SK-N-SH (cell line): ENCODE measurements at regions not wholly inside any gene's neighbourhood (a gene's known extent, or its start where the extent isn't known, plus 50 kb on each side); places are given as distances from the start of the nearest gene placed in this dataset.

Experiments
- CTCF ChIA-PET: fragments of 300-600, 350-600 bp; formaldehyde crosslinking; extraction: SDS; loops from one replicate; lab custom pipeline; 2021; lab: Yijun Ruan, JAX
- POLR2A ChIA-PET: fragments of 350-600 bp; sonication (Branson Sonifier 250); formaldehyde crosslinking; extraction: SDS; loops from one replicate; lab custom pipeline; 2020; ENCODE audit warnings: antibody characterized with exemption, inconsistent platforms; lab: Yijun Ruan, JAX
- DNase-seq: peaks from one replicate; pipeline ENCODE4 v3.0.0; 2012
- H2AFZ ChIP-seq: fragments of 200-600 bp; sonication (generic); 2 replicates; pipeline ENCODE4 v1.8.1; 2016; ENCODE audit warnings: antibody characterized with exemption, mild to moderate bottlenecking, low read depth
- H3F3A ChIP-seq: fragments of 200-600 bp; sonication (generic); replicated peaks from 2 replicates; pipeline ENCODE3; 2016; ENCODE audit warnings: antibody characterized with exemption, mild to moderate bottlenecking; ENCODE audit not compliant: insufficient read depth
- H3K27ac ChIP-seq, 2 experiments: fragments of 200-500 bp in 1 of 2; fragments of 200-600 bp in 1 of 2; sonication (Bioruptor generic) in 1 of 2; sonication (generic), shearing (Covaris generic) in 1 of 2; 2 replicates each; pipeline versions ENCODE4 v1.5.1 to v1.6.1; 2014 to 2016; ENCODE audit warnings: low read depth in 2 of 2, inconsistent platforms in 1 of 2, low read length in 1 of 2, mild to moderate bottlenecking in 1 of 2, mixed read lengths in 1 of 2
- H3K27me3 ChIP-seq: fragments of 200-600 bp; sonication (generic), shearing (Covaris generic); 2 replicates; pipeline ENCODE4 v1.6.1; 2016; ENCODE audit warnings: mixed run types; ENCODE audit not compliant: insufficient read depth
- H3K36me3 ChIP-seq, 2 experiments: fragments of 200-500 bp in 1 of 2; fragments of 200-600 bp in 1 of 2; sonication (Bioruptor generic) in 1 of 2; sonication (generic) in 1 of 2; replicated peaks in 1 of 2; 2 replicates each; pipeline versions ENCODE3 to v1.5.1; 2014 to 2016; ENCODE audit warnings: low read length in 1 of 2, mild to moderate bottlenecking in 1 of 2; ENCODE audit not compliant: insufficient read depth in 2 of 2, control insufficient read depth in 1 of 2
- H3K4me1 ChIP-seq, 2 experiments: fragments of 200-500 bp in 1 of 2; fragments of 200-600 bp in 1 of 2; sonication (Bioruptor generic) in 1 of 2; sonication (generic), shearing (Covaris generic) in 1 of 2; 2 replicates each; pipeline versions ENCODE4 v1.5.1 to v1.6.1; 2014 to 2016; ENCODE audit warnings: low read depth in 1 of 2, low read length in 1 of 2, mixed run types in 1 of 2; ENCODE audit not compliant: insufficient read depth in 2 of 2, control insufficient read depth in 1 of 2
- H3K4me2 ChIP-seq: fragments of 200-600 bp; sonication (generic), shearing (Covaris generic); 2 replicates; pipeline ENCODE4 v1.6.1; 2017; ENCODE audit warnings: mixed run types
- H3K4me3 ChIP-seq, 2 experiments: fragments of 200-500 bp in 1 of 2; fragments of 200-600 bp in 1 of 2; sonication (Bioruptor generic) in 1 of 2; sonication (generic), shearing (Covaris generic) in 1 of 2; 2 replicates each; pipeline versions ENCODE4 v1.5.1 to v1.8.1; 2014 to 2016; ENCODE audit warnings: low read depth in 2 of 2, inconsistent platforms in 1 of 2, low read length in 1 of 2, mild to moderate bottlenecking in 1 of 2, mixed read lengths in 1 of 2, moderate library complexity in 1 of 2
- H3K79me2 ChIP-seq: fragments of 200-600 bp; sonication (generic); 2 replicates; pipeline ENCODE4 v1.8.1; 2017; ENCODE audit warnings: mild to moderate bottlenecking; ENCODE audit not compliant: insufficient read depth
- H3K9ac ChIP-seq: fragments of 200-600 bp; sonication (generic); 2 replicates; pipeline ENCODE4 v1.6.1; 2017; ENCODE audit warnings: mixed run types
- H3K9me2 ChIP-seq: fragments of 200-600 bp; sonication (generic); 2 replicates; pipeline ENCODE4 v1.6.1; 2017; ENCODE audit warnings: mixed run types
- H3K9me3 ChIP-seq: fragments of 200-600 bp; sonication (generic); 2 replicates; pipeline ENCODE4 v1.6.1; 2017; ENCODE audit warnings: mixed run types, mild to moderate bottlenecking, moderate library complexity
- H4K20me1 ChIP-seq: fragments of 200-600 bp; sonication (generic); 2 replicates; pipeline ENCODE4 v1.6.1; 2017; ENCODE audit warnings: mild to moderate bottlenecking, mixed run types; ENCODE audit not compliant: insufficient read depth
- ELF1 ChIP-seq: IDR thresholded peaks from 2 replicates; pipeline ENCODE4 v1.4.0; 2012
- EP300 ChIP-seq, 2 experiments: IDR thresholded peaks; 2 replicates each; pipeline versions ENCODE4 v1.4.0 to v1.6.1; 2012; ENCODE audit warnings: borderline replicate concordance in 1 of 2, low read depth in 1 of 2, low read length in 1 of 2
- FOSL2 ChIP-seq: IDR thresholded peaks from 2 replicates; pipeline ENCODE4 v1.4.0; 2012; ENCODE audit warnings: low read depth, mild to moderate bottlenecking, moderate library complexity, borderline replicate concordance
- FOXM1 ChIP-seq: IDR thresholded peaks from 2 replicates; pipeline ENCODE4 v1.4.0; 2012; ENCODE audit warnings: low read depth, mild to moderate bottlenecking
- MAX ChIP-seq: IDR thresholded peaks from 2 replicates; pipeline ENCODE4 v1.4.0; 2012; ENCODE audit warnings: low read depth
- MXI1 ChIP-seq: IDR thresholded peaks from 2 replicates; pipeline ENCODE4 v1.6.1; 2012; ENCODE audit warnings: mild to moderate bottlenecking, low read depth, low read length, improper control_type of control experiment
- PBX3 ChIP-seq: IDR thresholded peaks from 2 replicates; pipeline ENCODE4; 2012
- POLR2AphosphoS5 ChIP-seq: IDR thresholded peaks from 2 replicates; pipeline ENCODE4 v1.6.1; 2012; ENCODE audit warnings: low read depth, low read length
- RAD21 ChIP-seq: IDR thresholded peaks from 2 replicates; pipeline ENCODE4 v1.6.1; 2012; ENCODE audit warnings: mild to moderate bottlenecking, low read length
- RCOR1 ChIP-seq: fragments of 150-350 bp; IDR thresholded peaks from 2 replicates; pipeline ENCODE4 v1.6.1; 2017; ENCODE audit warnings: antibody characterized with exemption, low read length
- SIN3A ChIP-seq: IDR thresholded peaks from 2 replicates; pipeline ENCODE4 v1.6.1; 2012; ENCODE audit warnings: low read depth, mild to moderate bottlenecking, low read length, moderate library complexity, borderline replicate concordance
- SMC3 ChIP-seq: IDR thresholded peaks from 2 replicates; pipeline ENCODE4 v1.6.1; 2012; ENCODE audit warnings: low read depth, low read length, improper control_type of control experiment
- TCF12 ChIP-seq: IDR thresholded peaks from 2 replicates; pipeline ENCODE4 v1.4.0; 2012
- TEAD4 ChIP-seq: IDR thresholded peaks from 2 replicates; pipeline ENCODE4 v1.4.0; 2012; ENCODE audit warnings: mild to moderate bottlenecking, borderline replicate concordance; ENCODE audit not compliant: insufficient read depth
- USF1 ChIP-seq: IDR thresholded peaks from 2 replicates; pipeline ENCODE4 v1.4.0; 2012; ENCODE audit warnings: low read depth, borderline replicate concordance
- USF2 ChIP-seq: fragments of 150-350 bp; IDR thresholded peaks from 2 replicates; pipeline ENCODE4 v1.6.1; 2017; ENCODE audit warnings: antibody characterized with exemption, low read length, low read depth, borderline replicate concordance
- YY1 ChIP-seq: IDR thresholded peaks from 2 replicates; pipeline ENCODE4 v1.4.0; 2012; ENCODE audit warnings: low read depth, mild to moderate bottlenecking
- ZBTB33 ChIP-seq: IDR thresholded peaks from 2 replicates; pipeline ENCODE4 v1.4.0; 2012; ENCODE audit warnings: low read depth, borderline replicate concordance
- WGBS: methylation state at CpG from one replicate; pipeline ENCODE4 v1.1.6; 2017; ENCODE audit warnings: low lambda C conversion rate; 5-methylcytosine and 5-hydroxymethylcytosine counted together

GRCh38 chr14:99329711-99330315 lies 57.8 kb upstream of the BCL11B start (continued):
- TF ChIP-seq USF1 (no peak), SMC3 (no peak), TCF12 (no peak), EP300 (IDR thresholded peaks at IDR 0.05; ENCODE audit: borderline replicate concordance in 1 of 2, low read depth in 1 of 2, low read length in 1 of 2) (no peak), YY1 (no peak), RAD21 (no peak), ELF1 (no peak), ZBTB33 (no peak)

- CTCF ChIA-PET, result no interaction called here
- no peaks in the 10 kb centered on the region for H3F3A ChIP-seq
- H3K4me1 ChIP-seq, result no peaks in the 10 kb centered on the region; a peak in 1 of 4 replicates
- H3K9me2 ChIP-seq, result no peaks in the 10 kb centered on the region
- H3K27me3 ChIP-seq, result peaks cover 53% of the 10 kb centered on the region; the same call in 1 of the 2 replicates
- DNase-seq, result peak; percentile 6
- no peaks in the 10 kb centered on the region for H3K79me2 ChIP-seq
- no peak overlapping the region for H2AFZ ChIP-seq
- H3K36me3 ChIP-seq, result no peaks in the 10 kb centered on the region
- H3K9ac ChIP-seq, result no peak overlapping the region
- H3K9me3 ChIP-seq, result no peaks in the 10 kb centered on the region
- POLR2A ChIA-PET, result no interaction called here
- H3K4me3 ChIP-seq, result no peak overlapping the region
- H3K27ac ChIP-seq, result no peak overlapping the region
- TF ChIP-seq SIN3A (no peak), MAX (no peak), TEAD4 (no peak), EP300 (IDR thresholded peaks at IDR 0.05; ENCODE audit: borderline replicate concordance in 1 of 2, low read depth in 1 of 2, low read length in 1 of 2) (no peak), PBX3 (no peak), FOSL2 (no peak), RCOR1 (no peak), SMC3 (no peak), USF2 (no peak), POLR2AphosphoS5 (no peak), FOXM1 (no peak), MXI1 (no peak)
- no peaks in the 10 kb centered on the region for H4K20me1 ChIP-seq
- H3K4me2 ChIP-seq, result no peak overlapping the region
- 5% methylated on average over 13 of the region's 14 CpGs for WGBS
These were observed 55.7 kb upstream of the BCL11B start for GRCh38 chr14:99327458-99328250.
